HepG2 (cell line): ENCODE measurements at regions not wholly inside any gene's neighbourhood (a gene's known extent, or its start where the extent isn't known, plus 50 kb on each side); places are given as distances from the start of the nearest gene placed in this dataset.

Source experiments
- ATAD3A ChIP-seq: sonication (generic); formaldehyde crosslinking; IDR thresholded peaks from 2 replicates; pipeline ENCODE4 v1.4.0; 2020; ENCODE audit warnings: missing genetic modification reagents
- ATF6 ChIP-seq: sonication (generic); formaldehyde crosslinking; conservative IDR thresholded peaks from 2 replicates; pipeline ENCODE4 v1.4.0; 2020; ENCODE audit warnings: missing genetic modification reagents
- DNMT3B ChIP-seq: conservative IDR thresholded peaks from 2 replicates; pipeline ENCODE4 v1.6.1; 2016; ENCODE audit warnings: missing biosample characterization, control low read depth
- ELF4 ChIP-seq: sonication (generic); formaldehyde crosslinking; IDR thresholded peaks from 2 replicates; pipeline ENCODE4 v1.5.0; 2020; ENCODE audit warnings: missing genetic modification reagents, mild to moderate bottlenecking, moderate library complexity, borderline replicate concordance
- GATA4 ChIP-seq: sonication (generic); IDR thresholded peaks from 2 replicates; pipeline ENCODE4 v1.6.1; 2016; ENCODE audit warnings: antibody characterized with exemption, low read depth, borderline replicate concordance
- GATAD2A ChIP-seq: IDR thresholded peaks from 2 replicates; pipeline ENCODE4 v1.6.1; 2016
- MIER3 ChIP-seq: IDR thresholded peaks from 2 replicates; pipeline ENCODE4 v1.6.1; 2016; ENCODE audit warnings: missing compliant biosample characterization, borderline replicate concordance
- PCBP1 ChIP-seq: fragments of 200-400 bp; formaldehyde crosslinking; IDR thresholded peaks from 2 replicates; pipeline ENCODE4 v1.6.1; 2017; ENCODE audit warnings: mild to moderate bottlenecking, low read depth, low read length, borderline replicate concordance
- PHF21A ChIP-seq: sonication (generic); formaldehyde crosslinking; IDR thresholded peaks from 2 replicates; pipeline ENCODE4 v1.5.0; 2020; ENCODE audit warnings: mild to moderate bottlenecking, missing genetic modification reagents
- PRPF4 ChIP-seq: fragments of 200-400 bp; formaldehyde crosslinking; IDR thresholded peaks from 2 replicates; pipeline ENCODE4 v1.6.1; 2016; ENCODE audit warnings: low read length, low read depth; ENCODE audit not compliant: poor library complexity, severe bottlenecking
- RCOR2 ChIP-seq: IDR thresholded peaks from 2 replicates; pipeline ENCODE4 v1.6.1; 2016; ENCODE audit warnings: missing biosample characterization, missing genetic modification reagents
- SOX13 ChIP-seq, 3 experiments: fragments of 450-650 bp in 1 of 3; sonication (generic) in 1 of 3; formaldehyde crosslinking in 1 of 3; IDR thresholded peaks in 2 of 3; conservative IDR thresholded peaks in 1 of 3; 2 replicates each; pipeline versions ENCODE4 v1.5.0 to v1.6.1; 2016 to 2020; ENCODE audit warnings: antibody characterized with exemption in 1 of 3, mild to moderate bottlenecking in 1 of 3, missing compliant biosample characterization in 1 of 3, missing genetic modification reagents in 1 of 3, moderate library complexity in 1 of 3
- ZNF280D ChIP-seq: sonication (generic); formaldehyde crosslinking; IDR thresholded peaks from 2 replicates; pipeline ENCODE4 v1.5.1; 2020; ENCODE audit warnings: mild to moderate bottlenecking, missing genetic modification reagents
- ZNF3 ChIP-seq: IDR thresholded peaks from 2 replicates; pipeline ENCODE4 v1.7.0; 2017; ENCODE audit warnings: inconsistent platforms
- ZNF30 ChIP-seq: sonication (generic); formaldehyde crosslinking; IDR thresholded peaks from 2 replicates; pipeline ENCODE4 v1.5.0; 2020; ENCODE audit warnings: mild to moderate bottlenecking, missing genetic modification reagents
- ZNF614 ChIP-seq: IDR thresholded peaks from 2 replicates; pipeline ENCODE4 v1.6.1; 2018; ENCODE audit warnings: missing biosample characterization, missing genetic modification reagents, inconsistent platforms, borderline replicate concordance
- ZNF672 ChIP-seq: sonication (generic); formaldehyde crosslinking; IDR thresholded peaks from 2 replicates; pipeline ENCODE4 v1.8.1; 2022; ENCODE audit warnings: missing genetic modification reagents
- ZNF772 ChIP-seq: sonication (generic); formaldehyde crosslinking; IDR thresholded peaks from 2 replicates; pipeline ENCODE4 v1.5.0; 2020; ENCODE audit warnings: mild to moderate bottlenecking, missing genetic modification reagents
- TF ChIP-seq, protein P1 (sequence below): IDR thresholded peaks from 2 replicates; pipeline ENCODE4 v1.6.1; 2012; ENCODE audit warnings: inconsistent platforms
- TF ChIP-seq, protein P2 (sequence below): sonication (generic); formaldehyde crosslinking; conservative IDR thresholded peaks from 2 replicates; pipeline ENCODE4 v1.4.0; 2020; ENCODE audit warnings: mild to moderate bottlenecking, missing genetic modification reagents, moderate library complexity

GRCh38 chr4:123599920-123600810, 203.6 kb downstream of the SPRY1 start (continued):
- no peak for TF ChIP-seq DNMT3B (CRISPR knock-in tag)
- TF ChIP-seq ATAD3A (CRISPR knock-in tag) = no peak
- TF ChIP-seq ZNF30 = no peak
- no peak for TF ChIP-seq ZNF672 (CRISPR knock-in tag)
- peak; percentile 89 for TF ChIP-seq GATAD2A (CRISPR knock-in tag)
- no peak for TF ChIP-seq ZNF772 (CRISPR knock-in tag)
- peak; percentile 99 for TF ChIP-seq SOX13 (IDR thresholded peaks at IDR 0.05)
- peak in 1 of 2 experiments; percentile 100; a peak in 2 of 4 replicates for TF ChIP-seq SOX13 (CRISPR knock-in tag; conservative IDR thresholded peaks at IDR 0.05 in 1 of 2, IDR thresholded peaks at IDR 0.05 in 1 of 2)
- 0 out of 2 replicates have a peak, but pooled peaks have one; percentile 33 for TF ChIP-seq ZNF280D (CRISPR knock-in tag)
- peak; percentile 86; the same call in 1 of the 2 replicates for TF ChIP-seq MIER3 (CRISPR knock-in tag)
- TF ChIP-seq, protein P1, sequence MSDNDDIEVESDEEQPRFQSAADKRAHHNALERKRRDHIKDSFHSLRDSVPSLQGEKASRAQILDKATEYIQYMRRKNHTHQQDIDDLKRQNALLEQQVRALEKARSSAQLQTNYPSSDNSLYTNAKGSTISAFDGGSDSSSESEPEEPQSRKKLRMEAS = peak; percentile 79
- TF ChIP-seq RCOR2 = peak; percentile 87
- no peak for TF ChIP-seq PCBP1
- TF ChIP-seq ATF6 (CRISPR knock-in tag) = no peak
- peak; percentile 36; the same call in 1 of the 2 replicates for TF ChIP-seq ELF4 (CRISPR knock-in tag)
- TF ChIP-seq PRPF4 = no peak
- TF ChIP-seq PHF21A (CRISPR knock-in tag) = peak; percentile 82; the same call in 1 of the 2 replicates
- TF ChIP-seq GATA4 = peak; percentile 62; the same call in 1 of the 2 replicates
- TF ChIP-seq ZNF3 = 0 out of 2 replicates have a peak, but pooled peaks have one; percentile 39
- TF ChIP-seq ZNF614 (CRISPR knock-in tag) = 0 out of 2 replicates have a peak, but pooled peaks have one; percentile 61
- TF ChIP-seq, protein P2, sequence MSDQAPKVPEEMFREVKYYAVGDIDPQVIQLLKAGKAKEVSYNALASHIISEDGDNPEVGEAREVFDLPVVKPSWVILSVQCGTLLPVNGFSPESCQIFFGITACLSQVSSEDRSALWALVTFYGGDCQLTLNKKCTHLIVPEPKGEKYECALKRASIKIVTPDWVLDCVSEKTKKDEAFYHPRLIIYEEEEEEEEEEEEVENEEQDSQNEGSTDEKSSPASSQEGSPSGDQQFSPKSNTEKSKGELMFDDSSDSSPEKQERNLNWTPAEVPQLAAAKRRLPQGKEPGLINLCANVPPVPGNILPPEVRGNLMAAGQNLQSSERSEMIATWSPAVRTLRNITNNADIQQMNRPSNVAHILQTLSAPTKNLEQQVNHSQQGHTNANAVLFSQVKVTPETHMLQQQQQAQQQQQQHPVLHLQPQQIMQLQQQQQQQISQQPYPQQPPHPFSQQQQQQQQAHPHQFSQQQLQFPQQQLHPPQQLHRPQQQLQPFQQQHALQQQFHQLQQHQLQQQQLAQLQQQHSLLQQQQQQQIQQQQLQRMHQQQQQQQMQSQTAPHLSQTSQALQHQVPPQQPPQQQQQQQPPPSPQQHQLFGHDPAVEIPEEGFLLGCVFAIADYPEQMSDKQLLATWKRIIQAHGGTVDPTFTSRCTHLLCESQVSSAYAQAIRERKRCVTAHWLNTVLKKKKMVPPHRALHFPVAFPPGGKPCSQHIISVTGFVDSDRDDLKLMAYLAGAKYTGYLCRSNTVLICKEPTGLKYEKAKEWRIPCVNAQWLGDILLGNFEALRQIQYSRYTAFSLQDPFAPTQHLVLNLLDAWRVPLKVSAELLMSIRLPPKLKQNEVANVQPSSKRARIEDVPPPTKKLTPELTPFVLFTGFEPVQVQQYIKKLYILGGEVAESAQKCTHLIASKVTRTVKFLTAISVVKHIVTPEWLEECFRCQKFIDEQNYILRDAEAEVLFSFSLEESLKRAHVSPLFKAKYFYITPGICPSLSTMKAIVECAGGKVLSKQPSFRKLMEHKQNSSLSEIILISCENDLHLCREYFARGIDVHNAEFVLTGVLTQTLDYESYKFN (CRISPR knock-in tag) = peak; percentile 88
